Keratinocyte (primary cell): ENCODE measurements at regions not wholly inside any gene's neighbourhood (a gene's known extent, or its start where the extent isn't known, plus 50 kb on each side); places are given as distances from the start of the nearest gene placed in this dataset.

Source experiments
- CTCF ChIP-seq, 3 experiments: IDR thresholded peaks in 1 of 3; conservative IDR thresholded peaks in 1 of 3; optimal IDR thresholded peaks in 1 of 3; 2 replicates in 2 of 3; 3 replicates in 1 of 3; pipeline versions ENCODE3 to v1.5.1; 2011; ENCODE audit warnings: low read length in 3 of 3, mild to moderate bottlenecking in 3 of 3, moderate library complexity in 2 of 3, control low read depth in 1 of 3, inconsistent platforms in 1 of 3; ENCODE audit not compliant: insufficient read depth in 2 of 3; ENCODE audit errors: extremely low read depth in 1 of 3
- EZH2 ChIP-seq: IDR thresholded peaks from one replicate; pipeline ENCODE4 v1.6.1; 2012; ENCODE audit warnings: inconsistent platforms, mild to moderate bottlenecking, low read length, moderate library complexity

- TF ChIP-seq CTCF (optimal IDR thresholded peaks at IDR 0.05 in 1 of 3, IDR thresholded peaks at IDR 0.05 in 1 of 3, conservative IDR thresholded peaks at IDR 0.05 in 1 of 3; ENCODE audit: extremely low read depth in 1 of 3, insufficient read depth in 2 of 3, low read length in 3 of 3), result no peak
- TF ChIP-seq EZH2, result no peak
Observed at GRCh38 chr12:107327651-107328182, 234.4 kb upstream of the CRY1 start.
